ENCODE measurements at regions not wholly inside any gene's neighbourhood (a gene's known extent, or its start where the extent isn't known, plus 50 kb on each side); places are given as distances from the start of the nearest gene placed in this dataset.

- Histone ChIP-seq H3K9me3 (replicated peaks in 1 of 3) (no peaks in the 10 kb centered on the region), H3K27ac (no peak overlapping the region), H3K36me3 (replicated peaks in 1 of 2) (no peaks in the 10 kb centered on the region), H3K4me3 (no peak overlapping the region), H3K27me3 (no peaks in the 10 kb centered on the region), H3K4me1 (replicated peaks in 1 of 2) (no peaks in the 10 kb centered on the region)
- 66 to 87% (median 78%) methylated on average over 3 of the region's 3 CpGs for WGBS, 4 donors
- TF ChIP-seq POLR2A (IDR thresholded peaks at IDR 0.05), result no peak
- no peak for TF ChIP-seq CTCF (IDR thresholded peaks at IDR 0.05)
- DNase-seq, result no peak
- intact Hi-C loops (cut with DNase I), result no loop called here
Measured at GRCh38 chr13:81987677-81988357, 1646.9 kb upstream of the SPRY2 start.

GRCh38 chr13:81987159-81987558 is 1646.2 kb upstream of the SPRY2 start:
- TF ChIP-seq CTCF (IDR thresholded peaks at IDR 0.05), result no peak
- TF ChIP-seq POLR2A (IDR thresholded peaks at IDR 0.05), result no peak
- no peaks in the 10 kb centered on the region for H3K4me1 ChIP-seq (replicated peaks in 1 of 2)
- intact Hi-C loops (cut with DNase I), result no loop called here
- H3K27me3 ChIP-seq, result no peaks in the 10 kb centered on the region
- H3K4me3 ChIP-seq, result no peak overlapping the region
- H3K9me3 ChIP-seq (replicated peaks in 1 of 3), result no peaks in the 10 kb centered on the region
- no peak overlapping the region for H3K27ac ChIP-seq
- DNase-seq, result no peak
- no peaks in the 10 kb centered on the region for H3K36me3 ChIP-seq (replicated peaks in 1 of 2)

GRCh38 chr13:81986308-81986707 is 1645.4 kb upstream of the SPRY2 start:
- TF ChIP-seq POLR2A (IDR thresholded peaks at IDR 0.05) (no peak), CTCF (IDR thresholded peaks at IDR 0.05) (no peak)
- H3K27ac ChIP-seq, result no peak overlapping the region
- H3K4me3 ChIP-seq, result no peak overlapping the region
- no peaks in the 10 kb centered on the region for H3K9me3 ChIP-seq (replicated peaks in 1 of 3)
- WGBS, 4 donors, result 63 to 83% (median 75%) methylated on average over 1 of the region's 1 CpG
- no peaks in the 10 kb centered on the region for H3K36me3 ChIP-seq (replicated peaks in 1 of 2)
- DNase-seq, result no peak
- intact Hi-C loops (cut with DNase I), result no loop called here
- no peaks in the 10 kb centered on the region for H3K27me3 ChIP-seq
- H3K4me1 ChIP-seq (replicated peaks in 1 of 2), result no peaks in the 10 kb centered on the region

- no peak overlapping the region for H3K4me3 ChIP-seq
- H3K36me3 ChIP-seq (replicated peaks in 1 of 2), result no peaks in the 10 kb centered on the region
- TF ChIP-seq CTCF (IDR thresholded peaks at IDR 0.05), result no peak
- no peak for TF ChIP-seq POLR2A (IDR thresholded peaks at IDR 0.05)
- intact Hi-C loops (cut with DNase I), result no loop called here
- H3K27ac ChIP-seq, result no peak overlapping the region
- H3K9me3 ChIP-seq (replicated peaks in 1 of 3), result no peaks in the 10 kb centered on the region
- H3K27me3 ChIP-seq, result no peaks in the 10 kb centered on the region
- DNase-seq, result no peak
- no peaks in the 10 kb centered on the region for H3K4me1 ChIP-seq (replicated peaks in 1 of 2)
Measured at GRCh38 chr13:81957121-81957520, 1616.2 kb upstream of the SPRY2 start.
